DND-41 (cell line): ENCODE measurements at regions not wholly inside any gene's neighbourhood (a gene's known extent, or its start where the extent isn't known, plus 50 kb on each side); places are given as distances from the start of the nearest gene placed in this dataset.

Experiments
- ATAC-seq: fragments of 200-7000 bp; cut with Tn5 transposase; 3 replicates; pipeline ENCODE4 v1.9.1; 2021; ENCODE audit warnings: low read depth; ENCODE audit not compliant: insufficient read depth
- DNase-seq: peaks from one replicate; pipeline ENCODE4 v3.0.0-alpha.2; 2020
- H2AFZ ChIP-seq: 2 replicates; pipeline ENCODE4 v1.6.0; 2012; ENCODE audit warnings: low read depth, low read length
- H3K27ac ChIP-seq: 2 replicates; pipeline ENCODE4 v1.5.1; 2012; ENCODE audit warnings: low read length, inconsistent platforms
- H3K27me3 ChIP-seq: fragments of 200-600 bp; sonication (generic); 2 replicates; pipeline ENCODE4 v1.6.0; 2012; ENCODE audit warnings: low read length, mild to moderate bottlenecking, inconsistent platforms; ENCODE audit not compliant: insufficient read depth, poor library complexity
- H3K36me3 ChIP-seq: 2 replicates; pipeline ENCODE4 v1.5.1; 2012; ENCODE audit warnings: low read length, inconsistent platforms; ENCODE audit not compliant: insufficient read depth
- H3K4me1 ChIP-seq: 2 replicates; pipeline ENCODE4 v1.5.1; 2012; ENCODE audit warnings: mild to moderate bottlenecking, low read length; ENCODE audit not compliant: insufficient read depth
- H3K4me2 ChIP-seq: 2 replicates; pipeline ENCODE4 v1.6.0; 2012; ENCODE audit warnings: mild to moderate bottlenecking, moderate library complexity, low read length, inconsistent platforms; ENCODE audit not compliant: insufficient read depth
- H3K4me3 ChIP-seq, 2 experiments: fragments of 200-600 bp in 1 of 2; shearing (Covaris generic) in 1 of 2; 2 replicates each; pipeline ENCODE4 v1.5.1; 2012 to 2016; ENCODE audit warnings: inconsistent platforms in 2 of 2, low read length in 2 of 2, mild to moderate bottlenecking in 2 of 2, low read depth in 1 of 2, moderate library complexity in 1 of 2
- H3K79me2 ChIP-seq: 2 replicates; pipeline ENCODE4 v1.6.0; 2012; ENCODE audit warnings: low read length, inconsistent platforms; ENCODE audit not compliant: insufficient read depth
- H3K9ac ChIP-seq: 2 replicates; pipeline ENCODE4 v1.6.0; 2012; ENCODE audit warnings: low read depth, mild to moderate bottlenecking, inconsistent platforms, low read length, moderate library complexity
- H3K9me3 ChIP-seq: 2 replicates; pipeline ENCODE4 v1.5.1; 2012; ENCODE audit warnings: low read length, moderate library complexity, mild to moderate bottlenecking, inconsistent platforms; ENCODE audit not compliant: insufficient read depth, severe bottlenecking
- H4K20me1 ChIP-seq: 2 replicates; pipeline ENCODE4 v1.6.0; 2012; ENCODE audit warnings: low read length; ENCODE audit not compliant: insufficient read depth
- CTCF ChIP-seq: IDR thresholded peaks from 2 replicates; pipeline ENCODE4 v1.5.1; 2012; ENCODE audit warnings: borderline replicate concordance, low read length, moderate library complexity, mild to moderate bottlenecking; ENCODE audit not compliant: poor library complexity, severe bottlenecking; ENCODE audit errors: extremely low read depth
- EZH2 ChIP-seq: IDR thresholded peaks from 3 replicates; pipeline ENCODE4 v1.6.1; 2012; ENCODE audit warnings: borderline replicate concordance, low read depth, mild to moderate bottlenecking, moderate library complexity, low read length, inconsistent platforms; ENCODE audit not compliant: severe bottlenecking

DNA sequence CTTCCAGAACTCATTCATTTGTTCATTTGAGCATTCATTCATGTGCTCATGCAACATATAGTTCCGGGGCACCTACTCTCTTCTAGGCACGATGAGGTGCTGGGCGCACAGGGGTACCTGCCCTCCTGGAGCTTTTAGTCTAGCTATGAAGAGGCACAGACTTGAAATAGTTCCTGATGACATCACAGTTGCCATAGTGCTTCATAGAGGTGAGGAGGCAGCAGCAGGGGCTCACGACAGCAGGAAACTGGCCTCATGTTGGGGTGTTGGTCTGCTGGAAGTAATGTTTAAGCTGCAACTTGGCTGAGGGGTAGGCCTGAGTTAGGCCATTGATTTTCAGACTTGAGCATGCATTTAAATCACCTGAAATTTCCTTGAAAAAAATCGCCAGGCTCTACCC is 195.5 kb downstream of the PHETA1 start:
- Histone ChIP-seq H4K20me1 (no peaks in the 10 kb centered on the region), H3K27ac (no peak overlapping the region), H3K79me2 (no peaks in the 10 kb centered on the region), H3K27me3 (no peaks in the 10 kb centered on the region), H3K4me3 (no peak overlapping the region), H3K36me3 (no peaks in the 10 kb centered on the region), H3K9me3 (no peaks in the 10 kb centered on the region), H3K4me2 (no peak overlapping the region), H2AFZ (no peak overlapping the region), H3K9ac (no peak overlapping the region), H3K4me1 (no peaks in the 10 kb centered on the region)
- ATAC-seq (no peak), DNase-seq (no peak)
- TF ChIP-seq CTCF (no peak), EZH2 (no peak)

GRCh38 chr12:111172786-111173185 is 196.1 kb downstream of the PHETA1 start:
- Histone ChIP-seq H2AFZ (no peak overlapping the region), H3K36me3 (no peaks in the 10 kb centered on the region), H3K9me3 (no peaks in the 10 kb centered on the region), H3K27me3 (no peaks in the 10 kb centered on the region), H3K4me2 (no peak overlapping the region), H3K4me1 (no peaks in the 10 kb centered on the region), H3K9ac (no peak overlapping the region), H3K4me3 (no peak overlapping the region), H3K27ac (no peak overlapping the region), H3K79me2 (no peaks in the 10 kb centered on the region), H4K20me1 (no peaks in the 10 kb centered on the region)
- no peak for DNase-seq
- no peak for TF ChIP-seq EZH2
- ATAC-seq = no peak

- Histone ChIP-seq H3K4me2 (no peak overlapping the region), H4K20me1 (no peaks in the 10 kb centered on the region), H2AFZ (no peak overlapping the region), H3K79me2 (no peaks in the 10 kb centered on the region), H3K9ac (no peak overlapping the region), H3K9me3 (no peaks in the 10 kb centered on the region), H3K4me1 (no peaks in the 10 kb centered on the region), H3K4me3 (no peak overlapping the region), H3K27me3 (no peaks in the 10 kb centered on the region), H3K27ac (no peak overlapping the region), H3K36me3 (no peaks in the 10 kb centered on the region)
- TF ChIP-seq CTCF = no peak
- TF ChIP-seq EZH2 = no peak
- ATAC-seq = no peak
- DNase-seq = no peak
Observed at GRCh38 chr12:111171832-111172231, 197.1 kb downstream of the PHETA1 start.

DNA sequence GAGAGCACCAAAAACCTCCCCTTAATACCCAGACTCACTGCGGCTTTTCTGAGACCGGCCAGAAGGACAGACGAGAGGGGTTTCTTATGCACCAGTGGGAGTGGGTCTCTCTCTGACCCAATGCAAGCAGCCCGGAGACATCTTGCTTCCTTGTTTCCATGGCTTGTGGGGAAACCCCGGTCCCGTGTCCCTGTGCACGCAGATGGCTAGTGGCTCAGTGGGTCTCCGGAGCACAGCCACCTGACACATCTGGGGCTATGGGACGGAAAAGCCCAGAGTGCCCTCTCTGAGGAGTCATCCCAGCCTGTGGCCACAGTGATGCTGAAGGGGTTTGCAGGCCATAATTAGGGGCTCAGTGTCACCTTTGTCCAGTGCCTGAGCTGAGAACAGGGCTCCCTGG is 197.6 kb downstream of the PHETA1 start:
- no peak overlapping the region for H3K4me2 ChIP-seq

More for the DNA sequence above, 197.6 kb downstream of the PHETA1 start:
- no peaks in the 10 kb centered on the region for H3K4me1 ChIP-seq
- H3K27me3 ChIP-seq = no peaks in the 10 kb centered on the region
- DNase-seq (no peak), ATAC-seq (no peak)
- no peaks in the 10 kb centered on the region for H3K36me3 ChIP-seq
- H3K9me3 ChIP-seq = no peaks in the 10 kb centered on the region
- H3K79me2 ChIP-seq = no peaks in the 10 kb centered on the region
- no peak overlapping the region for H3K9ac ChIP-seq
- no peak for TF ChIP-seq EZH2
- TF ChIP-seq CTCF = no peak
- no peak overlapping the region for H3K4me3 ChIP-seq
- no peaks in the 10 kb centered on the region for H4K20me1 ChIP-seq
- H3K27ac ChIP-seq = no peak overlapping the region
- H2AFZ ChIP-seq = no peak overlapping the region
